ENCODE measurements at regions not wholly inside any gene's neighbourhood (a gene's known extent, or its start where the extent isn't known, plus 50 kb on each side); places are given as distances from the start of the nearest gene placed in this dataset.
"Not testable (repeated sequence)": the region's sequence is repeated elsewhere in the genome, so short reads cannot be mapped to it uniquely, and the experiment has no call there.

DNA sequence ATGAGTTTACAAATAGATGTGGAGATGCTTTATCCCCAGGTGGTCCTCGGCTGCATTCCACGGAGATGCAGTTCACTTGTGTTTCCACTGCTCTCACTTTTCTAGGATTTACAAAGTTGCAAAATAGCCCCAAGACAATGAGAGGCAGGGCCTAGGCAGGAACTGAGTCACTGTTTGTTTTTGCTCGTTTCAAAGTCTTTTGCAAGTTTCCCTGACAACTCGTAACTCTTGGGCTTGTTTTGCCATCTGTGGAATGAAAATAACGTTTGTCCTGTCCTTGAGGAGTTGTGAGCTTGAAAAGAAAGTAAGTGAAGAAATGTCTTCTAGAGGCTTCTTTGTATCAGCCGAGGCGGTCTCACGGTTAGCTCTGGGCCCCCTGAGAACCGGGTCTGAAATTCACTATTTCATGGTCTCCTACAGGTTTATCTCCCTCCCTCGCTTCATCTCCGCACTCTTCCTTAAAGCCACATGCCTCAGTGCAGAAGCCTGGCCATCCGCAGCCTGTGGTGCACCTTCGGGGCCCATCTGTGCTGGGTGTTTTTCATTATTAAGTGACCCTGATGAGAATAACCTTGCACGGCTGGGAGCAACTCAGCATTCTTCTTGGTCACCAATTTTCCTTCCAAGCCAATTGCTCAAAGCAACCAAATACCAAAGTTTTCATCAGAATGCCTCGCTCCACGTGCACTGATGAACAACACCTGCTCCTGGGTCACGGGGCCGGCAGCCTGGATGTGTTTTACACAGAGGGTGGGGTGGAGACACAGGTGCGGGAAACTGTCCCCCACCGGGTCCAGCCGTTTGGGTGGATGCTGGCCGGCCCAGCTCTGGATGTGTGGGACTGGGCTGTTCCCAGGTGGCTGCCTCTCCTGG is 172.4 kb downstream of the LAT start:
- H2AFZ ChIP-seq (ENCODE audit: low read depth, low read length); CTCF ChIA-PET (ENCODE audit: low intra/inter-chr PET ratio); H3K4me3 ChIP-seq; ATAC-seq; H4K20me1 ChIP-seq (replicated peaks; ENCODE audit: control insufficient read depth, insufficient read depth, low read length); H3K27ac ChIP-seq (ENCODE audit: extremely low read depth, low read depth, low read length); in situ Hi-C loops (cut with MboI); H3K4me2 ChIP-seq (ENCODE audit: insufficient read depth, low read length); H3K9me3 ChIP-seq (replicated peaks; ENCODE audit: control insufficient read depth, insufficient read depth, low read depth, low read length); intact Hi-C loops (cut with micrococcal nuclease); H3K9me1 ChIP-seq (ENCODE audit: control insufficient read depth, insufficient read depth, low read length); BruUV-seq (replicated peaks); H3K36me3 ChIP-seq (ENCODE audit: control insufficient read depth, insufficient read depth, low read length); H3K79me2 ChIP-seq (ENCODE audit: control insufficient read depth, insufficient read depth, low read length); DNase-seq (ENCODE audit: extremely low read depth in 1 of 4, low spot score in 3 of 4); H3K9ac ChIP-seq (ENCODE audit: insufficient read depth in 1 of 2, low read depth in 2 of 2, low read length in 2 of 2): not testable (repeated sequence)
- FAIRE-seq = peak; percentile 78
- peak; percentile 53 for TF ChIP-seq RFX1 (IDR thresholded peaks at IDR 0.05)
- TF ChIP-seq ARID1B (IDR thresholded peaks at IDR 0.05) = 0 out of 2 replicates have a peak, but pooled peaks have one; percentile 13
- 0 out of 2 replicates have a peak, but pooled peaks have one; percentile 21 for TF ChIP-seq FOXJ3 (CRISPR knock-in tag; IDR thresholded peaks at IDR 0.05)
- TF ChIP-seq SOX6 (IDR thresholded peaks at IDR 0.05) = peak; percentile 67
- peak; percentile 78 for TF ChIP-seq CEBPB (tag; IDR thresholded peaks at IDR 0.05)
- TF ChIP-seq, protein P1, sequence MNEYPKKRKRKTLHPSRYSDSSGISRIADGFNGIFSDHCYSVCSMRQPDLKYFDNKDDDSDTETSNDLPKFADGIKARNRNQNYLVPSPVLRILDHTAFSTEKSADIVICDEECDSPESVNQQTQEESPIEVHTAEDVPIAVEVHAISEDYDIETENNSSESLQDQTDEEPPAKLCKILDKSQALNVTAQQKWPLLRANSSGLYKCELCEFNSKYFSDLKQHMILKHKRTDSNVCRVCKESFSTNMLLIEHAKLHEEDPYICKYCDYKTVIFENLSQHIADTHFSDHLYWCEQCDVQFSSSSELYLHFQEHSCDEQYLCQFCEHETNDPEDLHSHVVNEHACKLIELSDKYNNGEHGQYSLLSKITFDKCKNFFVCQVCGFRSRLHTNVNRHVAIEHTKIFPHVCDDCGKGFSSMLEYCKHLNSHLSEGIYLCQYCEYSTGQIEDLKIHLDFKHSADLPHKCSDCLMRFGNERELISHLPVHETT (CRISPR knock-in tag; conservative IDR thresholded peaks at IDR 0.05 in 1 of 2, IDR thresholded peaks at IDR 0.05 in 1 of 2) = 0 out of 4 replicates have a peak, but pooled peaks of 1 of the 2 experiments have one; percentile 24
- TF ChIP-seq CTBP1 (IDR thresholded peaks at IDR 0.05; ENCODE audit: borderline replicate concordance) = 0 out of 2 replicates have a peak, but pooled peaks have one; percentile 22
- 0 out of 2 replicates have a peak, but pooled peaks have one; percentile 20 for TF ChIP-seq CEBPG (CRISPR knock-in tag; IDR thresholded peaks at IDR 0.05)
- peak; percentile 50 to 81 for TF ChIP-seq CEBPG (tag; conservative IDR thresholded peaks at IDR 0.05 in 1 of 2, IDR thresholded peaks at IDR 0.05 in 1 of 2)
- peak; percentile 75 for TF ChIP-seq FOSL1 (tag; conservative IDR thresholded peaks at IDR 0.05)
- 20% methylated on average over 22 of the region's 22 CpGs for WGBS (ENCODE audit: insufficient coverage, low coverage, missing lambda C conversion rate)
- Histone ChIP-seq H3K4me1 (replicated peaks in 1 of 2; ENCODE audit: control insufficient read depth in 2 of 2, insufficient read depth in 2 of 2, low read length in 2 of 2) (peaks cover 6 to 31% of the 10 kb centered on the region in 2 experiments; a peak in 4 of 5 replicates), H3K27me3 (ENCODE audit: control insufficient read depth in 2 of 2, insufficient read depth in 2 of 2, low read length in 2 of 2) (peaks cover 2 to 22% of the 10 kb centered on the region in 2 experiments; a peak in 2 of 5 replicates)
- POLR2A ChIA-PET = interaction anchor here (0.6 kb wide), 1 partner anchor 176 kb away, joined by 3 read pairs; no protein-coding TSS in a partner anchor

Data from K562 (cell line).